K562 (cell line): ENCODE measurements at regions not wholly inside any gene's neighbourhood (a gene's known extent, or its start where the extent isn't known, plus 50 kb on each side); places are given as distances from the start of the nearest gene placed in this dataset.

Experiments
- ATAC-seq: fragments of 200-7000 bp; cut with Tn5 transposase; 3 replicates; pipeline ENCODE4 v1.9.1; 2020; ENCODE audit warnings: moderate library complexity
- BruUV-seq: library from RNA; stranded (reverse); fragments of 400-500 nt; replicated peaks from 2 replicates; lab custom pipeline; 2021; lab: Mats Ljungman, UMichigan
- CTCF ChIA-PET: fragments of 300-600 bp; formaldehyde crosslinking; extraction: SDS; loops from one replicate; lab custom pipeline; 2021; ENCODE audit warnings: low intra/inter-chr PET ratio; lab: Yijun Ruan, JAX
- POLR2A ChIA-PET: fragments of 300-600, 350-650 bp; sonication (Branson Sonifier 250); formaldehyde crosslinking; extraction: SDS; loops from one replicate; lab custom pipeline; 2021; ENCODE audit warnings: antibody characterized with exemption, inconsistent platforms; lab: Yijun Ruan, JAX
- DNase-seq, 4 experiments: peaks; one replicate each; pipeline versions ENCODE4 v3.0.0 to v3.0.0-alpha.2; 2011 to 2018; ENCODE audit warnings: low spot score in 3 of 4, mixed read lengths in 3 of 4; ENCODE audit errors: extremely low read depth in 1 of 4
- FAIRE-seq: peaks from 2 replicates; lab custom pipeline; 2011; peaks lifted over from hg19 to GRCh38; lab: Jason Lieb, UNC
- H2AFZ ChIP-seq: 2 replicates; pipeline ENCODE4 v1.6.0; 2011; ENCODE audit warnings: low read depth, low read length, control low read depth, inconsistent platforms
- H3K27ac ChIP-seq: fragments of 200-600 bp; 3 replicates; pipeline ENCODE4 v1.8.0; 2011; ENCODE audit warnings: low read depth, mild to moderate bottlenecking, control low read depth, inconsistent platforms, low read length, moderate library complexity, mixed read lengths; ENCODE audit errors: extremely low read depth
- H3K27me3 ChIP-seq, 2 experiments: fragments of 300-600 bp in 1 of 2; 2 replicates in 1 of 2; 3 replicates in 1 of 2; pipeline versions ENCODE4 v1.6.0 to v1.8.0; 2011; ENCODE audit warnings: inconsistent platforms in 2 of 2, low read length in 2 of 2, mild to moderate bottlenecking in 1 of 2, mixed read lengths in 1 of 2, moderate library complexity in 1 of 2; ENCODE audit not compliant: control insufficient read depth in 2 of 2, insufficient read depth in 2 of 2
- H3K36me3 ChIP-seq: fragments of 300-600 bp; 3 replicates; pipeline ENCODE4 v1.8.0; 2011; ENCODE audit warnings: mild to moderate bottlenecking, low read length, inconsistent platforms; ENCODE audit not compliant: control insufficient read depth, insufficient read depth
- H3K4me1 ChIP-seq, 2 experiments: fragments of 200-600 bp in 1 of 2; replicated peaks in 1 of 2; 2 replicates in 1 of 2; 3 replicates in 1 of 2; pipeline versions ENCODE4 v1.5.1 to v1.8.0; 2011; ENCODE audit warnings: inconsistent platforms in 2 of 2, low read length in 2 of 2, mild to moderate bottlenecking in 1 of 2, mixed read lengths in 1 of 2, moderate library complexity in 1 of 2; ENCODE audit not compliant: control insufficient read depth in 2 of 2, insufficient read depth in 2 of 2
- H3K4me2 ChIP-seq: 2 replicates; pipeline ENCODE4 v1.6.1; 2011; ENCODE audit warnings: low read length, control low read depth, inconsistent platforms, mixed read lengths; ENCODE audit not compliant: insufficient read depth
- H3K4me3 ChIP-seq: fragments of 200-600 bp; sonication (generic), shearing (Covaris generic); 2 replicates; pipeline ENCODE4 v1.5.1; 2016; ENCODE audit warnings: control low read depth, inconsistent platforms
- H3K79me2 ChIP-seq: fragments of 200-600 bp; 3 replicates; pipeline ENCODE4 v1.8.0; 2011; ENCODE audit warnings: low read length, inconsistent platforms; ENCODE audit not compliant: control insufficient read depth, insufficient read depth
- H3K9ac ChIP-seq, 2 experiments: 2 replicates each; pipeline versions ENCODE4 v1.6.0 to v1.6.1; 2011; ENCODE audit warnings: low read depth in 2 of 2, low read length in 2 of 2, control low read depth in 1 of 2, inconsistent platforms in 1 of 2, mild to moderate bottlenecking in 1 of 2, mixed read lengths in 1 of 2; ENCODE audit not compliant: insufficient read depth in 1 of 2
- H3K9me1 ChIP-seq: one replicate; pipeline ENCODE4 v1.6.0; 2011; ENCODE audit warnings: inconsistent platforms, mild to moderate bottlenecking, low read length, moderate library complexity; ENCODE audit not compliant: control insufficient read depth, insufficient read depth
- H3K9me3 ChIP-seq: replicated peaks from 2 replicates; pipeline ENCODE4 v1.5.1; 2011; ENCODE audit warnings: low read depth, low read length, inconsistent platforms; ENCODE audit not compliant: control insufficient read depth, insufficient read depth
- H4K20me1 ChIP-seq: replicated peaks from 2 replicates; pipeline ENCODE4 v1.6.1; 2011; ENCODE audit warnings: low read length, inconsistent platforms, mixed read lengths; ENCODE audit not compliant: control insufficient read depth, insufficient read depth
- CHD1 ChIP-seq: fragments of 200-600 bp; sonication (generic); IDR thresholded peaks from one replicate; pipeline ENCODE4 v1.6.1; 2012; ENCODE audit warnings: mild to moderate bottlenecking, moderate library complexity, low read length, inconsistent platforms
- CREB5 ChIP-seq: fragments of 250-450 bp; sonication (Bioruptor Pico); IDR thresholded peaks from 2 replicates; pipeline ENCODE4 v1.5.0; 2020; ENCODE audit warnings: mild to moderate bottlenecking
- CXXC5 ChIP-seq: fragments of 250-450 bp; sonication (Bioruptor Pico); IDR thresholded peaks from 2 replicates; pipeline ENCODE4 v1.8.0; 2022; ENCODE audit warnings: inconsistent platforms, mild to moderate bottlenecking, moderate library complexity
- MEF2D ChIP-seq: conservative IDR thresholded peaks from 2 replicates; pipeline ENCODE4 v1.6.1; 2016; ENCODE audit warnings: low read depth, missing genetic modification characterization, missing compliant biosample characterization
- PHF21A ChIP-seq: fragments of 450-650 bp; IDR thresholded peaks from 2 replicates; pipeline ENCODE4 v1.6.1; 2017; ENCODE audit warnings: low read depth, borderline replicate concordance
- PML ChIP-seq: IDR thresholded peaks from 2 replicates; pipeline ENCODE4 v1.6.1; 2012; ENCODE audit warnings: low read length, inconsistent platforms
- TSC22D4 ChIP-seq: fragments of 450-650 bp; IDR thresholded peaks from 2 replicates; pipeline ENCODE4 v1.6.1; 2016; ENCODE audit warnings: missing genetic modification characterization, missing biosample characterization, control low read depth
- ZBTB26 ChIP-seq: fragments of 450-650 bp; formaldehyde crosslinking; IDR thresholded peaks from 2 replicates; pipeline ENCODE4 v1.4.0; 2022; ENCODE audit warnings: missing genetic modification characterization
- ZNF239 ChIP-seq: fragments of 250-450 bp; sonication (Bioruptor Pico); IDR thresholded peaks from 2 replicates; pipeline ENCODE4 v1.4.0; 2020; ENCODE audit warnings: mild to moderate bottlenecking
- ZNF24 ChIP-seq: fragments of 450-650 bp; IDR thresholded peaks from 2 replicates; pipeline ENCODE4 v1.6.1; 2016
- ZNF584 ChIP-seq: fragments of 200-800 bp; sonication (Bioruptor generic); IDR thresholded peaks from 2 replicates; pipeline ENCODE4 v1.6.1; 2016; ENCODE audit warnings: low read depth, mild to moderate bottlenecking, missing genetic modification characterization, missing compliant biosample characterization
- ZSCAN32 ChIP-seq: fragments of 450-650 bp; formaldehyde crosslinking; IDR thresholded peaks from 2 replicates; pipeline ENCODE4 v1.4.0; 2020; ENCODE audit warnings: mild to moderate bottlenecking, moderate library complexity
- WGBS: fragments of 100-300 bp; shearing (Covaris generic); methylation state at CpG from one replicate; pipeline ENCODE4 v1.1.6; 2016; ENCODE audit warnings: low coverage, mixed read lengths; ENCODE audit not compliant: insufficient coverage; ENCODE audit errors: missing lambda C conversion rate; 5-methylcytosine and 5-hydroxymethylcytosine counted together
- in situ Hi-C: fragments of 300-500 bp; cut with MboI; formaldehyde crosslinking; loops from 4 replicates; pipeline ENCODE4 v1.15.0; 2018; ENCODE audit warnings: inconsistent platforms, mixed read lengths
- intact Hi-C: fragments of 100-400 bp; cut with micrococcal nuclease; formaldehyde crosslinking; loops from 2 replicates; pipeline ENCODE4 v1.14.2; 2022

- H3K4me2 ChIP-seq = no peak overlapping the region
- H3K9ac ChIP-seq = no peak overlapping the region
- ATAC-seq = no peak
- CTCF ChIA-PET = no interaction called here
- H3K27me3 ChIP-seq = no peaks in the 10 kb centered on the region
- no peak overlapping the region for H2AFZ ChIP-seq
- no peaks in the 10 kb centered on the region for H3K4me1 ChIP-seq
- no peak overlapping the region for H3K4me3 ChIP-seq
- in situ Hi-C loops (no loop called here), intact Hi-C loops (no loop called here)
- no TSS peak for BruUV-seq
- DNase-seq = no peak
- no peak for FAIRE-seq
- no peaks in the 10 kb centered on the region for H3K9me1 ChIP-seq
- H3K27ac ChIP-seq = no peak overlapping the region
- 5% methylated on average over 2 of the region's 2 CpGs for WGBS
- H3K9me3 ChIP-seq = no peaks in the 10 kb centered on the region
- no peaks in the 10 kb centered on the region for H4K20me1 ChIP-seq
- H3K79me2 ChIP-seq = no peaks in the 10 kb centered on the region
- POLR2A ChIA-PET = no interaction called here
- TF ChIP-seq CHD1 (no peak), CXXC5 (CRISPR knock-in tag) (no peak), ZNF584 (CRISPR knock-in tag) (no peak)
- TF ChIP-seq, all 486 proteins: peak for 0
- no peaks in the 10 kb centered on the region for H3K36me3 ChIP-seq
Measured at GRCh38 chr16:64012166-64012565, 1109.7 kb downstream of the CDH11 start.

- no peak overlapping the region for H3K4me3 ChIP-seq
- WGBS = 0% methylated on average over 1 of the region's 2 CpGs
- no peak overlapping the region for H2AFZ ChIP-seq
- intact Hi-C loops = no loop called here
- H4K20me1 ChIP-seq = no peaks in the 10 kb centered on the region
- no peaks in the 10 kb centered on the region for H3K9me1 ChIP-seq
- DNase-seq (no peak), FAIRE-seq (no peak), ATAC-seq (no peak)
- CTCF ChIA-PET = no interaction called here
- H3K4me1 ChIP-seq = no peaks in the 10 kb centered on the region
- no peaks in the 10 kb centered on the region for H3K9me3 ChIP-seq
- no peak overlapping the region for H3K27ac ChIP-seq
- H3K27me3 ChIP-seq = no peaks in the 10 kb centered on the region
- H3K9ac ChIP-seq = no peak overlapping the region
- H3K79me2 ChIP-seq = no peaks in the 10 kb centered on the region
- BruUV-seq = no TSS peak
- in situ Hi-C loops = no loop called here
- no peaks in the 10 kb centered on the region for H3K36me3 ChIP-seq
- H3K4me2 ChIP-seq = no peak overlapping the region
- POLR2A ChIA-PET = no interaction called here
- TF ChIP-seq ZBTB26 (CRISPR knock-in tag) = no peak
- no peak for TF ChIP-seq MEF2D (tag)
- no peak for TF ChIP-seq ZSCAN32 (CRISPR knock-in tag)
- no peak for TF ChIP-seq CREB5 (CRISPR knock-in tag)
- TF ChIP-seq TSC22D4 (tag) = no peak
- TF ChIP-seq PHF21A = no peak
- no peak for TF ChIP-seq ZNF239 (CRISPR knock-in tag)
- no peak for TF ChIP-seq ZNF24
- TF ChIP-seq PML = no peak
Measured at GRCh38 chr16:64011650-64012049, 1110.2 kb downstream of the CDH11 start.
